ENCODE measurements at regions not wholly inside any gene's neighbourhood (a gene's known extent, or its start where the extent isn't known, plus 50 kb on each side); places are given as distances from the start of the nearest gene placed in this dataset.

DNA sequence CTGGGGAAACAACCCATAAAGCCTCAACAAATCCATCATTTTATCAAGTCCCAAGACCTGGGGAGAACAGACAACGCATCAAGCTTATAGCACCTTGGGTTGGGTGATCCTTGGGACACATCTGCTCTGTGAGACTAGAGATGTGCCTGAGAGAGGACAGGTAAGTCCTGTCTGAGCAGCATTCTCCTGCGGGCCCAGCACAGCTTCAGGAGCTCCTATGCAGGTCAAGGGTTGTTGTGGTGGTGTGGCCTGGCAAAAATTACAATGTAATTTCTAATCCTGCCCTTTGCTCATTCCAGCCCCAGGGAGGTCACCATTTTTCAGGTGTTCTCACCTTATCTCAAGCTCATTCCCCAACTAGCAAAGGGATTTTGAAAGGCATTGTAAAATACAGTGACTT, 608.1 kb upstream of the CAMK1G start:
- in situ Hi-C loops (cut with HindIII; ENCODE audit: low pct_unique_long_range_greater_than_20kb, low sequenced_read_pairs), result no loop called here
- H3K27me3 ChIP-seq (ENCODE audit: control insufficient read depth, insufficient read depth, low read length), result no peaks in the 10 kb centered on the region
- H3K27ac ChIP-seq (ENCODE audit: low read length), result no peak overlapping the region
- H3K9me3 ChIP-seq (ENCODE audit: control insufficient read depth, insufficient read depth, low read depth, low read length), result no peaks in the 10 kb centered on the region
- ChIA-PET POLR2A (no interaction called here), CTCF (no interaction called here)
- ATAC-seq (no peak), DNase-seq (ENCODE audit: low read depth, low spot score) (no peak)
- no TSS peak for BruUV-seq (replicated peaks)
- H3K4me3 ChIP-seq (ENCODE audit: low read depth in 2 of 2, low read length in 2 of 2), result no peak overlapping the region
- TF ChIP-seq TCF7L2 (IDR thresholded peaks at IDR 0.05; ENCODE audit: low read depth, low read length) (no peak), POLR2AphosphoS5 (IDR thresholded peaks at IDR 0.05; ENCODE audit: low read depth, low read length) (no peak), SIN3A (IDR thresholded peaks at IDR 0.05; ENCODE audit: borderline replicate concordance, insufficient read depth, low read depth, low read length) (no peak)
- TF ChIP-seq, protein P1, sequence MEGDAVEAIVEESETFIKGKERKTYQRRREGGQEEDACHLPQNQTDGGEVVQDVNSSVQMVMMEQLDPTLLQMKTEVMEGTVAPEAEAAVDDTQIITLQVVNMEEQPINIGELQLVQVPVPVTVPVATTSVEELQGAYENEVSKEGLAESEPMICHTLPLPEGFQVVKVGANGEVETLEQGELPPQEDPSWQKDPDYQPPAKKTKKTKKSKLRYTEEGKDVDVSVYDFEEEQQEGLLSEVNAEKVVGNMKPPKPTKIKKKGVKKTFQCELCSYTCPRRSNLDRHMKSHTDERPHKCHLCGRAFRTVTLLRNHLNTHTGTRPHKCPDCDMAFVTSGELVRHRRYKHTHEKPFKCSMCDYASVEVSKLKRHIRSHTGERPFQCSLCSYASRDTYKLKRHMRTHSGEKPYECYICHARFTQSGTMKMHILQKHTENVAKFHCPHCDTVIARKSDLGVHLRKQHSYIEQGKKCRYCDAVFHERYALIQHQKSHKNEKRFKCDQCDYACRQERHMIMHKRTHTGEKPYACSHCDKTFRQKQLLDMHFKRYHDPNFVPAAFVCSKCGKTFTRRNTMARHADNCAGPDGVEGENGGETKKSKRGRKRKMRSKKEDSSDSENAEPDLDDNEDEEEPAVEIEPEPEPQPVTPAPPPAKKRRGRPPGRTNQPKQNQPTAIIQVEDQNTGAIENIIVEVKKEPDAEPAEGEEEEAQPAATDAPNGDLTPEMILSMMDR (IDR thresholded peaks at IDR 0.05), result no peak
- TF ChIP-seq, protein P2, sequence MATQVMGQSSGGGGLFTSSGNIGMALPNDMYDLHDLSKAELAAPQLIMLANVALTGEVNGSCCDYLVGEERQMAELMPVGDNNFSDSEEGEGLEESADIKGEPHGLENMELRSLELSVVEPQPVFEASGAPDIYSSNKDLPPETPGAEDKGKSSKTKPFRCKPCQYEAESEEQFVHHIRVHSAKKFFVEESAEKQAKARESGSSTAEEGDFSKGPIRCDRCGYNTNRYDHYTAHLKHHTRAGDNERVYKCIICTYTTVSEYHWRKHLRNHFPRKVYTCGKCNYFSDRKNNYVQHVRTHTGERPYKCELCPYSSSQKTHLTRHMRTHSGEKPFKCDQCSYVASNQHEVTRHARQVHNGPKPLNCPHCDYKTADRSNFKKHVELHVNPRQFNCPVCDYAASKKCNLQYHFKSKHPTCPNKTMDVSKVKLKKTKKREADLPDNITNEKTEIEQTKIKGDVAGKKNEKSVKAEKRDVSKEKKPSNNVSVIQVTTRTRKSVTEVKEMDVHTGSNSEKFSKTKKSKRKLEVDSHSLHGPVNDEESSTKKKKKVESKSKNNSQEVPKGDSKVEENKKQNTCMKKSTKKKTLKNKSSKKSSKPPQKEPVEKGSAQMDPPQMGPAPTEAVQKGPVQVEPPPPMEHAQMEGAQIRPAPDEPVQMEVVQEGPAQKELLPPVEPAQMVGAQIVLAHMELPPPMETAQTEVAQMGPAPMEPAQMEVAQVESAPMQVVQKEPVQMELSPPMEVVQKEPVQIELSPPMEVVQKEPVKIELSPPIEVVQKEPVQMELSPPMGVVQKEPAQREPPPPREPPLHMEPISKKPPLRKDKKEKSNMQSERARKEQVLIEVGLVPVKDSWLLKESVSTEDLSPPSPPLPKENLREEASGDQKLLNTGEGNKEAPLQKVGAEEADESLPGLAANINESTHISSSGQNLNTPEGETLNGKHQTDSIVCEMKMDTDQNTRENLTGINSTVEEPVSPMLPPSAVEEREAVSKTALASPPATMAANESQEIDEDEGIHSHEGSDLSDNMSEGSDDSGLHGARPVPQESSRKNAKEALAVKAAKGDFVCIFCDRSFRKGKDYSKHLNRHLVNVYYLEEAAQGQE (IDR thresholded peaks at IDR 0.05; ENCODE audit: insufficient read depth in 1 of 2, low read depth in 2 of 2, low read length in 1 of 2), result no peak
- no peaks in the 10 kb centered on the region for H3K4me1 ChIP-seq (ENCODE audit: control insufficient read depth, insufficient read depth, low read length)
- no peaks in the 10 kb centered on the region for H3K36me3 ChIP-seq (ENCODE audit: control insufficient read depth, insufficient read depth, low read length)
- intact Hi-C loops (cut with micrococcal nuclease; ENCODE audit: unreplicated experiment), result no loop called here

DNA sequence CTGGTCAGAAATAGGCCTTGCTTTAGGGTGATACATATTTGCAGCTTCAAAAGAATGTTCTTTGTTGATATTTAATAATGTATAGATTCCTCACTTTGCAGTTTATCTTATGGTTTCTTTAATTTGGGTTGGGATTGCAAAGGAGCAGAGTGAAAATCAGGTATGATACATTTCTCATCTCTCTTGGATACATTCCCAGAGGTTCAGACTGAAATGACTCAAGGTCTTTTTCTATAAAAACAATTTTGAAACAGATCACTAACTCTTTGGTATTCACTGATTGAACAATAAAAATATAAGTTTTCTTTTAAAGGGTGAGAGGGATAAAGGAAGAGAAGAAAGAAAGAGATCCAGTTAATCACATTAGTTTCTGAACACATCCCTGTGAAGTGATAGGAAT, 606.5 kb upstream of the CAMK1G start:
- Histone ChIP-seq H3K27me3 (ENCODE audit: control insufficient read depth, insufficient read depth, low read length) (no peaks in the 10 kb centered on the region), H3K4me1 (ENCODE audit: control insufficient read depth, insufficient read depth, low read length) (no peaks in the 10 kb centered on the region), H3K9me3 (ENCODE audit: control insufficient read depth, insufficient read depth, low read depth, low read length) (no peaks in the 10 kb centered on the region), H3K36me3 (ENCODE audit: control insufficient read depth, insufficient read depth, low read length) (no peaks in the 10 kb centered on the region), H3K4me3 (ENCODE audit: low read depth in 2 of 2, low read length in 2 of 2) (no peak overlapping the region), H3K27ac (ENCODE audit: low read length) (no peak overlapping the region)
- TF ChIP-seq TCF7L2 (IDR thresholded peaks at IDR 0.05; ENCODE audit: low read depth, low read length), result no peak
- TF ChIP-seq SIN3A (IDR thresholded peaks at IDR 0.05; ENCODE audit: borderline replicate concordance, insufficient read depth, low read depth, low read length), result no peak
- TF ChIP-seq, protein P1 (IDR thresholded peaks at IDR 0.05), result no peak
- TF ChIP-seq POLR2AphosphoS5 (IDR thresholded peaks at IDR 0.05; ENCODE audit: low read depth, low read length), result no peak
- TF ChIP-seq, protein P2 (IDR thresholded peaks at IDR 0.05; ENCODE audit: insufficient read depth in 1 of 2, low read depth in 2 of 2, low read length in 1 of 2), result no peak
- intact Hi-C loops (cut with micrococcal nuclease; ENCODE audit: unreplicated experiment) (no loop called here), in situ Hi-C loops (cut with HindIII; ENCODE audit: low pct_unique_long_range_greater_than_20kb, low sequenced_read_pairs) (no loop called here)
- ATAC-seq, result no peak
- CTCF ChIA-PET, result no interaction called here
- POLR2A ChIA-PET, result no interaction called here
- no TSS peak for BruUV-seq (replicated peaks)
- no peak for DNase-seq (ENCODE audit: low read depth, low spot score)
